ENCODE measurements at regions not wholly inside any gene's neighbourhood (a gene's known extent, or its start where the extent isn't known, plus 50 kb on each side); places are given as distances from the start of the nearest gene placed in this dataset.

DNA sequence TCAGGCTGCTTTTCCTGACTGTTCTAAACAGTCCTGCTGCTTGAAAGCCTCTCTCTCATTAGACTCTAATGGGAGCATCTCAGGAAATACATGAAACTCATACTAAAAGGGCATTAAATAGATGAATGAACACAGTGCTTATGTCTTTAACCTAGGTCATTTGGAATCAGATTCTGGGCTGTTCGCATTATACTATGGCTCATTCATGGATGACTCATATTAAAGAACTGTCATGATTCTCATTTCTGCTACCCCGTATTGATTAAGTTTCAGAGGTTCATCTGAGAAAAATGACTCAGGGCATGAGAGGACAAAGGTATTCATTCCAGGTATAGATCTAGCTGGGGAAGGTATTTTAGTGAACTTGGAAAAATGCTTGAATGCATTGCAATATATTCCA lies 335.5 kb downstream of the GJA1 start:
- TF ChIP-seq SP1 (IDR thresholded peaks at IDR 0.05), result no peak
- TF ChIP-seq, protein P1, sequence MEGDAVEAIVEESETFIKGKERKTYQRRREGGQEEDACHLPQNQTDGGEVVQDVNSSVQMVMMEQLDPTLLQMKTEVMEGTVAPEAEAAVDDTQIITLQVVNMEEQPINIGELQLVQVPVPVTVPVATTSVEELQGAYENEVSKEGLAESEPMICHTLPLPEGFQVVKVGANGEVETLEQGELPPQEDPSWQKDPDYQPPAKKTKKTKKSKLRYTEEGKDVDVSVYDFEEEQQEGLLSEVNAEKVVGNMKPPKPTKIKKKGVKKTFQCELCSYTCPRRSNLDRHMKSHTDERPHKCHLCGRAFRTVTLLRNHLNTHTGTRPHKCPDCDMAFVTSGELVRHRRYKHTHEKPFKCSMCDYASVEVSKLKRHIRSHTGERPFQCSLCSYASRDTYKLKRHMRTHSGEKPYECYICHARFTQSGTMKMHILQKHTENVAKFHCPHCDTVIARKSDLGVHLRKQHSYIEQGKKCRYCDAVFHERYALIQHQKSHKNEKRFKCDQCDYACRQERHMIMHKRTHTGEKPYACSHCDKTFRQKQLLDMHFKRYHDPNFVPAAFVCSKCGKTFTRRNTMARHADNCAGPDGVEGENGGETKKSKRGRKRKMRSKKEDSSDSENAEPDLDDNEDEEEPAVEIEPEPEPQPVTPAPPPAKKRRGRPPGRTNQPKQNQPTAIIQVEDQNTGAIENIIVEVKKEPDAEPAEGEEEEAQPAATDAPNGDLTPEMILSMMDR (IDR thresholded peaks at IDR 0.05; ENCODE audit: low read depth, low read length, missing input control), result no peak
- TF ChIP-seq, protein P2, sequence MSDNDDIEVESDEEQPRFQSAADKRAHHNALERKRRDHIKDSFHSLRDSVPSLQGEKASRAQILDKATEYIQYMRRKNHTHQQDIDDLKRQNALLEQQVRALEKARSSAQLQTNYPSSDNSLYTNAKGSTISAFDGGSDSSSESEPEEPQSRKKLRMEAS (IDR thresholded peaks at IDR 0.05), result no peak
- no peak for TF ChIP-seq FOXA1 (IDR thresholded peaks at IDR 0.05)

Data from liver (tissue), 3 donors.